Sciatic nerve (tissue), 2 donors: ENCODE measurements at regions not wholly inside any gene's neighbourhood (a gene's known extent, or its start where the extent isn't known, plus 50 kb on each side); places are given as distances from the start of the nearest gene placed in this dataset.
A peak's percentile ranks its signal among the peaks of the same experiment; 100 is the strongest.

ENCODE experiments used
- ATAC-seq: fragments of 200-7000 bp; cut with Tn5 transposase; one replicate; pipeline ENCODE4 v1.9.1; 2020; ENCODE audit warnings: mild to moderate bottlenecking, moderate library complexity
- DNase-seq: peaks from one replicate; pipeline ENCODE4 v3.0.0-alpha.2; 2020; ENCODE audit warnings: low spot score
- intact Hi-C: fragments of 100-400 bp; cut with DNase I; formaldehyde crosslinking; loops from one replicate; pipeline ENCODE4 v1.14.2; 2022
- donor health status: DM: no; HTN: no; CAD: no.
- donor health status: DM: no; HTN: no; CAD: no.

- intact Hi-C loops = loop anchor here (1.0 kb wide), 1 partner anchor 53 kb away; no protein-coding TSS in a partner anchor
- no peak for ATAC-seq
- DNase-seq = no peak
Observed at GRCh38 chr3:40841570-40842109, 316.9 kb downstream of the ZNF621 start.

- DNase-seq (no peak), ATAC-seq (no peak)
- intact Hi-C loops = loop anchor here (1.0 kb wide), 1 partner anchor 52 kb away; no protein-coding TSS in a partner anchor
Observed at GRCh38 chr3:40842714-40843113, 318.0 kb downstream of the ZNF621 start.

- ATAC-seq (no peak), DNase-seq (no peak)
- intact Hi-C loops = no loop called here
Observed at GRCh38 chr3:40843208-40843624, 318.5 kb downstream of the ZNF621 start.

- DNase-seq (no peak), ATAC-seq (no peak)
- intact Hi-C loops = no loop called here
Observed at GRCh38 chr3:40843851-40844548, 319.2 kb downstream of the ZNF621 start.

- ATAC-seq (no peak), DNase-seq (no peak)
- intact Hi-C loops = no loop called here
Observed at GRCh38 chr3:40844896-40845295, 320.1 kb downstream of the ZNF621 start.

- intact Hi-C loops = no loop called here
- DNase-seq = no peak
- no peak for ATAC-seq
Observed at GRCh38 chr3:40845447-40845846, 320.7 kb downstream of the ZNF621 start.

- ATAC-seq (no peak), DNase-seq (no peak)
- intact Hi-C loops = no loop called here
Observed at GRCh38 chr3:40845916-40846315, 321.2 kb downstream of the ZNF621 start.

- intact Hi-C loops = no loop called here
- ATAC-seq = no peak
Observed at GRCh38 chr3:40846451-40846850, 321.7 kb downstream of the ZNF621 start.

GRCh38 chr3:40847551-40847992 is 322.8 kb downstream of the ZNF621 start:
- intact Hi-C loops = no loop called here
- DNase-seq (no peak), ATAC-seq (peak; percentile 85)

More at GRCh38 chr3:40846451-40846850, 321.7 kb downstream of the ZNF621 start:
- DNase-seq = no peak

- no peak for DNase-seq
- no peak for ATAC-seq
- intact Hi-C loops = no loop called here
Observed at GRCh38 chr3:40848421-40848820, 323.7 kb downstream of the ZNF621 start.

- DNase-seq = no peak
- no peak for ATAC-seq
- intact Hi-C loops = no loop called here
Observed at GRCh38 chr3:40850861-40851260, 326.1 kb downstream of the ZNF621 start.

- DNase-seq (no peak), ATAC-seq (no peak)
- intact Hi-C loops = no loop called here
Observed at GRCh38 chr3:40851836-40852235, 327.1 kb downstream of the ZNF621 start.

- no peak for DNase-seq
- intact Hi-C loops = no loop called here
- no peak for ATAC-seq
Observed at GRCh38 chr3:40852712-40853111, 328.0 kb downstream of the ZNF621 start.

GRCh38 chr3:40853474-40853873 is 328.7 kb downstream of the ZNF621 start:
- ATAC-seq (no peak), DNase-seq (no peak)
- intact Hi-C loops = no loop called here

GRCh38 chr3:40855871-40856270 is 331.1 kb downstream of the ZNF621 start:
- intact Hi-C loops = no loop called here
- DNase-seq (no peak), ATAC-seq (no peak)

- intact Hi-C loops = no loop called here
- no peak for DNase-seq
- peak; percentile 69 for ATAC-seq
Observed at GRCh38 chr3:40858364-40859115, 333.8 kb downstream of the ZNF621 start.

GRCh38 chr3:40862946-40863345 is 336.4 kb upstream of the CTNNB1 start:
- no peak for ATAC-seq
- intact Hi-C loops = no loop called here
- DNase-seq = no peak

- ATAC-seq (no peak), DNase-seq (no peak)
- intact Hi-C loops = no loop called here
Observed at GRCh38 chr3:40864146-40864782, 335.0 kb upstream of the CTNNB1 start.

- ATAC-seq = peak; percentile 74
- DNase-seq = no peak
- intact Hi-C loops = no loop called here
Observed at GRCh38 chr3:40864915-40865314, 334.4 kb upstream of the CTNNB1 start.

GRCh38 chr3:40867797-40868196 is 331.5 kb upstream of the CTNNB1 start:
- ATAC-seq = no peak
- DNase-seq = no peak
- intact Hi-C loops = no loop called here
